Breast epithelium (tissue), 4 donors: ENCODE measurements at regions not wholly inside any gene's neighbourhood (a gene's known extent, or its start where the extent isn't known, plus 50 kb on each side); places are given as distances from the start of the nearest gene placed in this dataset.

Experiments
- DNase-seq, 2 donors: peaks; one replicate each; pipeline ENCODE4 v3.0.0-alpha.2; 2019; ENCODE audit warnings: low spot score in 2 of 2
- H3K27ac ChIP-seq, 2 donors: fragments of 200-600 bp; sonication (generic) in 1 of 2; one replicate each; pipeline ENCODE4 v1.5.1; 2016 to 2019; ENCODE audit warnings: mild to moderate bottlenecking in 1 of 2
- H3K27me3 ChIP-seq, 2 donors: fragments of 200-600 bp; sonication (generic) in 1 of 2; one replicate each; pipeline versions ENCODE4 v1.5.1 to v1.6.0; 2017 to 2019; ENCODE audit warnings: control low read depth in 1 of 2, mild to moderate bottlenecking in 1 of 2
- H3K36me3 ChIP-seq: fragments of 200-600 bp; one replicate; pipeline ENCODE4 v1.5.1; 2019
- H3K4me1 ChIP-seq, 2 donors: fragments of 200-600 bp; sonication (generic); one replicate each; pipeline ENCODE4 v1.5.1; 2016 to 2019; ENCODE audit warnings: control low read depth in 1 of 2
- H3K4me3 ChIP-seq, 3 donors: fragments of 200-600 bp; sonication (generic); 1 replicate in 2 of 3; 2 replicates in 1 of 3; pipeline ENCODE4 v1.5.1; 2016 to 2019; ENCODE audit warnings: mild to moderate bottlenecking in 3 of 3, moderate library complexity in 2 of 3
- H3K9me3 ChIP-seq, 2 donors: fragments of 200-600 bp; sonication (generic) in 1 of 2; one replicate each; pipeline ENCODE4 v1.5.1; 2016 to 2019; ENCODE audit warnings: control low read depth in 1 of 2
- CTCF ChIP-seq, 3 donors: fragments of 450-650 bp; IDR thresholded peaks; one replicate each; pipeline ENCODE4 v1.5.1; 2016 to 2017; ENCODE audit warnings: antibody characterized with exemption in 3 of 3, mild to moderate bottlenecking in 3 of 3, moderate library complexity in 3 of 3
- POLR2A ChIP-seq: fragments of 450-650 bp; IDR thresholded peaks from one replicate; pipeline ENCODE4 v1.6.1; 2016; ENCODE audit warnings: antibody characterized with exemption, mild to moderate bottlenecking, moderate library complexity
- POLR2AphosphoS5 ChIP-seq, 3 donors: sonication (generic); formaldehyde crosslinking; IDR thresholded peaks; one replicate each; pipeline ENCODE4 v1.6.1; 2017; ENCODE audit warnings: antibody characterized with exemption in 3 of 3
- intact Hi-C: fragments of 100-400 bp; cut with DNase I; formaldehyde crosslinking; loops from one replicate; pipeline ENCODE4 v1.15.1; 2023; ENCODE audit warnings: low total_unique reads

- intact Hi-C loops, result no loop called here
- Histone ChIP-seq H3K27me3 (no peaks in the 10 kb centered on the region), H3K36me3 (no peaks in the 10 kb centered on the region), H3K27ac (no peak overlapping the region), H3K4me3 (no peak overlapping the region), H3K4me1 (no peaks in the 10 kb centered on the region), H3K9me3 (no peaks in the 10 kb centered on the region)
- no peak for DNase-seq
- TF ChIP-seq POLR2A, result no peak
- no peak for TF ChIP-seq POLR2AphosphoS5 (IDR thresholded peaks at IDR 0.05)
- no peak for TF ChIP-seq CTCF (IDR thresholded peaks at IDR 0.05)
Measured at GRCh38 chr11:80886684-80887083, 1445.9 kb upstream of the TENM4 start.

- Histone ChIP-seq H3K27ac (no peak overlapping the region), H3K36me3 (no peaks in the 10 kb centered on the region), H3K4me1 (no peaks in the 10 kb centered on the region), H3K27me3 (no peaks in the 10 kb centered on the region), H3K9me3 (no peaks in the 10 kb centered on the region), H3K4me3 (no peak overlapping the region)
- no peak for TF ChIP-seq POLR2AphosphoS5 (IDR thresholded peaks at IDR 0.05)
- TF ChIP-seq CTCF (IDR thresholded peaks at IDR 0.05), result no peak
- no peak for TF ChIP-seq POLR2A
- DNase-seq, result no peak
- intact Hi-C loops, result no loop called here
Measured at GRCh38 chr11:80873310-80873999, 1432.6 kb upstream of the TENM4 start.

GRCh38 chr11:80872116-80872728, 1431.4 kb upstream of the TENM4 start:
- no peak for DNase-seq
- Histone ChIP-seq H3K4me3 (no peak overlapping the region), H3K36me3 (no peaks in the 10 kb centered on the region), H3K27me3 (no peaks in the 10 kb centered on the region), H3K4me1 (no peaks in the 10 kb centered on the region), H3K27ac (no peak overlapping the region), H3K9me3 (no peaks in the 10 kb centered on the region)
- intact Hi-C loops, result no loop called here
- TF ChIP-seq POLR2AphosphoS5 (IDR thresholded peaks at IDR 0.05), result no peak
- TF ChIP-seq POLR2A, result no peak
- no peak for TF ChIP-seq CTCF (IDR thresholded peaks at IDR 0.05)

- H3K9me3 ChIP-seq, result no peaks in the 10 kb centered on the region
Measured at GRCh38 chr11:80868831-80869230, 1428.0 kb upstream of the TENM4 start.

GRCh38 chr11:80862011-80862410, 1421.2 kb upstream of the TENM4 start:
- no peaks in the 10 kb centered on the region for H3K36me3 ChIP-seq
- H3K4me1 ChIP-seq, result no peaks in the 10 kb centered on the region
- DNase-seq, result no peak
- no peaks in the 10 kb centered on the region for H3K9me3 ChIP-seq
- no peak overlapping the region for H3K4me3 ChIP-seq
- intact Hi-C loops, result no loop called here
- no peak overlapping the region for H3K27ac ChIP-seq
- H3K27me3 ChIP-seq, result no peaks in the 10 kb centered on the region
- TF ChIP-seq CTCF (IDR thresholded peaks at IDR 0.05) (no peak), POLR2A (no peak), POLR2AphosphoS5 (IDR thresholded peaks at IDR 0.05) (no peak)

More at GRCh38 chr11:80868831-80869230, 1428.0 kb upstream of the TENM4 start:
- no peak for DNase-seq
- H3K4me3 ChIP-seq, result no peak overlapping the region
- H3K36me3 ChIP-seq, result no peaks in the 10 kb centered on the region
- H3K4me1 ChIP-seq, result no peaks in the 10 kb centered on the region
- H3K27me3 ChIP-seq, result no peaks in the 10 kb centered on the region
- no peak for TF ChIP-seq POLR2A
- H3K27ac ChIP-seq, result no peak overlapping the region
- intact Hi-C loops, result no loop called here
